ENCODE measurements at regions not wholly inside any gene's neighbourhood (a gene's known extent, or its start where the extent isn't known, plus 50 kb on each side); places are given as distances from the start of the nearest gene placed in this dataset.

GRCh38 chrX:3962511-3963311 lies 249.3 kb upstream of the PRKX start:
- peak; percentile 79 for ATAC-seq
- TF ChIP-seq CSRNP3 (CRISPR knock-in tag; IDR thresholded peaks at IDR 0.05): no peak
- TF ChIP-seq RARB (CRISPR knock-in tag; IDR thresholded peaks at IDR 0.05): no peak
- TF ChIP-seq TOX (CRISPR knock-in tag; IDR thresholded peaks at IDR 0.05; ENCODE audit: borderline replicate concordance): no peak

GRCh38 chrX:3960952-3961351 lies 247.5 kb upstream of the PRKX start:
- TF ChIP-seq ESRRG (CRISPR knock-in tag; IDR thresholded peaks at IDR 0.05) (no peak), ZFP3 (CRISPR knock-in tag; IDR thresholded peaks at IDR 0.05) (no peak), CSRNP3 (CRISPR knock-in tag; IDR thresholded peaks at IDR 0.05) (no peak), ARNTL (CRISPR knock-in tag; IDR thresholded peaks at IDR 0.05; ENCODE audit: borderline replicate concordance, low read depth) (no peak), ZNF8 (CRISPR knock-in tag; IDR thresholded peaks at IDR 0.05) (no peak), POU6F1 (CRISPR knock-in tag; IDR thresholded peaks at IDR 0.05; ENCODE audit: borderline replicate concordance, low read depth) (no peak), ZNF70 (CRISPR knock-in tag; IDR thresholded peaks at IDR 0.05) (no peak), PPARA (CRISPR knock-in tag; IDR thresholded peaks at IDR 0.05; ENCODE audit: borderline replicate concordance) (no peak), ZNF565 (CRISPR knock-in tag; conservative IDR thresholded peaks at IDR 0.05; ENCODE audit: low read depth) (no peak), ISL1 (CRISPR knock-in tag; IDR thresholded peaks at IDR 0.05) (no peak)
- no peak for ATAC-seq

GRCh38 chrX:3951859-3952258 lies 238.4 kb upstream of the PRKX start:
- TF ChIP-seq CSDC2 (CRISPR knock-in tag; IDR thresholded peaks at IDR 0.05): no peak
- TF ChIP-seq PPARA (CRISPR knock-in tag; IDR thresholded peaks at IDR 0.05; ENCODE audit: borderline replicate concordance): no peak
- TF ChIP-seq ZNF8 (CRISPR knock-in tag; IDR thresholded peaks at IDR 0.05): no peak
- no peak for TF ChIP-seq OSR1 (CRISPR knock-in tag; IDR thresholded peaks at IDR 0.05)
- no peak for TF ChIP-seq ZC3H10 (CRISPR knock-in tag; IDR thresholded peaks at IDR 0.05)
- no peak for TF ChIP-seq POU6F1 (CRISPR knock-in tag; IDR thresholded peaks at IDR 0.05; ENCODE audit: borderline replicate concordance, low read depth)
- TF ChIP-seq ZFP30 (CRISPR knock-in tag; IDR thresholded peaks at IDR 0.05): no peak
- TF ChIP-seq RARB (CRISPR knock-in tag; IDR thresholded peaks at IDR 0.05): no peak
- TF ChIP-seq ZFP3 (CRISPR knock-in tag; IDR thresholded peaks at IDR 0.05): no peak
- no peak for TF ChIP-seq TSHZ2 (CRISPR knock-in tag; IDR thresholded peaks at IDR 0.05)
- no peak for TF ChIP-seq ZNF565 (CRISPR knock-in tag; conservative IDR thresholded peaks at IDR 0.05; ENCODE audit: low read depth)
- no peak for TF ChIP-seq CSRNP3 (CRISPR knock-in tag; IDR thresholded peaks at IDR 0.05)
- no peak for TF ChIP-seq TOX (CRISPR knock-in tag; IDR thresholded peaks at IDR 0.05; ENCODE audit: borderline replicate concordance)
- TF ChIP-seq TCF4 (CRISPR knock-in tag; IDR thresholded peaks at IDR 0.05; ENCODE audit: borderline replicate concordance): no peak
- TF ChIP-seq CREB5 (CRISPR knock-in tag; IDR thresholded peaks at IDR 0.05; ENCODE audit: low read depth): no peak
- no peak for TF ChIP-seq PATZ1 (CRISPR knock-in tag; IDR thresholded peaks at IDR 0.05; ENCODE audit: borderline replicate concordance)
- TF ChIP-seq SNAI2 (CRISPR knock-in tag; IDR thresholded peaks at IDR 0.05): no peak
- no peak for ATAC-seq
